ENCODE measurements at regions not wholly inside any gene's neighbourhood (a gene's known extent, or its start where the extent isn't known, plus 50 kb on each side); places are given as distances from the start of the nearest gene placed in this dataset.

DNA sequence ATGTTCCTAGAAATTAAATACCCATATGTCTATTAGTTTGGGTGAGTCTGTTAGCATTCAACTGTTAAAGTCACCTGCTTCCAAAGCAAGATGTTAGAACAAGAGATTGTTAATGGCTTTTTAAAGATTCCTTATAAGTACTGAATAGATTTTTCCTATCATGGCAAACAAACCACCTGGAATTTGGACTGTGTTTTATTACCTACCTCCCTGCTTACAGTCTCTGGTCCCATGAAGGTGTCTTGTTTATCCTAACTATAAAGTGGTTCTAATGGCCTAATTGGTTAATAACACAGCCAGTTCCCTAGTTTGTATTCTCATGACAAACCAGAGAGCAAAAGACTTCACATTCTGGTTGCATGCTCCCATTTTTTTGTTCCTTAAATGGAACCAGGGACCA, 149.5 kb downstream of the PPP1R2C start:
- Histone ChIP-seq H3K27ac (no peak overlapping the region), H3K9me3 (no peaks in the 10 kb centered on the region), H3K27me3 (peaks cover 0 to 4% (median 0%) of the 10 kb centered on the region in 9 donors), H3K4me1 (no peaks in the 10 kb centered on the region), H3K4me3 (no peak overlapping the region), H3K36me3 (no peaks in the 10 kb centered on the region)
- intact Hi-C loops (cut with DNase I), result no loop called here
- TF ChIP-seq, protein P1, sequence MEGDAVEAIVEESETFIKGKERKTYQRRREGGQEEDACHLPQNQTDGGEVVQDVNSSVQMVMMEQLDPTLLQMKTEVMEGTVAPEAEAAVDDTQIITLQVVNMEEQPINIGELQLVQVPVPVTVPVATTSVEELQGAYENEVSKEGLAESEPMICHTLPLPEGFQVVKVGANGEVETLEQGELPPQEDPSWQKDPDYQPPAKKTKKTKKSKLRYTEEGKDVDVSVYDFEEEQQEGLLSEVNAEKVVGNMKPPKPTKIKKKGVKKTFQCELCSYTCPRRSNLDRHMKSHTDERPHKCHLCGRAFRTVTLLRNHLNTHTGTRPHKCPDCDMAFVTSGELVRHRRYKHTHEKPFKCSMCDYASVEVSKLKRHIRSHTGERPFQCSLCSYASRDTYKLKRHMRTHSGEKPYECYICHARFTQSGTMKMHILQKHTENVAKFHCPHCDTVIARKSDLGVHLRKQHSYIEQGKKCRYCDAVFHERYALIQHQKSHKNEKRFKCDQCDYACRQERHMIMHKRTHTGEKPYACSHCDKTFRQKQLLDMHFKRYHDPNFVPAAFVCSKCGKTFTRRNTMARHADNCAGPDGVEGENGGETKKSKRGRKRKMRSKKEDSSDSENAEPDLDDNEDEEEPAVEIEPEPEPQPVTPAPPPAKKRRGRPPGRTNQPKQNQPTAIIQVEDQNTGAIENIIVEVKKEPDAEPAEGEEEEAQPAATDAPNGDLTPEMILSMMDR (IDR thresholded peaks at IDR 0.05), result no peak
- no peak for TF ChIP-seq POLR2A (IDR thresholded peaks at IDR 0.05)
- DNase-seq, result no peak
- ATAC-seq, result no peak

- no peak for ATAC-seq
- 55 to 83% (median 66%) methylated on average over 3 of the region's 3 CpGs for WGBS, 4 donors
- TF ChIP-seq, protein P1 (IDR thresholded peaks at IDR 0.05), result no peak
- TF ChIP-seq POLR2A (IDR thresholded peaks at IDR 0.05), result no peak
Measured at GRCh38 chrX:42627891-42628290, 150.1 kb downstream of the PPP1R2C start.

DNA sequence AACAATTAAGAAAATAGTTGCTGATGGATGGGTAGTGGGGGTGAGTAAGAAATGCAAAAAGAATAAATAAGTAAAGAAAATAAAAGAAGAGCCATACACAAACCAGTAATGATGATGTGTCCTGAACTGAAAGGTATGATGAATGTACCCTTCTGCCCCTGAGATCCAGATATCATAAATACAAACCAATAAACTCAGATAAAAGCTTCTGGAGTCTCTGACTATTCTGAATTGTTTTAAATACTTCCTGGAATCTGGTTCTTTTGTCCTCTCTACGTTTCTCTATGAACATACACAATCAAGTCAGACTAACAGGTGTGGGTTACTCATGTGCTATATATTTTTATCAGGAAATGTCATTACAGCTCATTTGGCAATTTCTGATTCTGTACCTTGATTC, 153.4 kb downstream of the PPP1R2C start:
- WGBS, 4 donors, result 38 to 58% (median 50%) methylated on average over 1 of the region's 1 CpG
- no peaks in the 10 kb centered on the region for H3K27me3 ChIP-seq
- no peaks in the 10 kb centered on the region for H3K9me3 ChIP-seq
- TF ChIP-seq, protein P1 (IDR thresholded peaks at IDR 0.05), result no peak
- no peak for TF ChIP-seq POLR2A (IDR thresholded peaks at IDR 0.05)
- intact Hi-C loops (cut with DNase I), result no loop called here
- no peak for ATAC-seq
- no peak overlapping the region for H3K27ac ChIP-seq
- H3K36me3 ChIP-seq, result no peaks in the 10 kb centered on the region
- no peak for DNase-seq
- no peaks in the 10 kb centered on the region for H3K4me1 ChIP-seq
- no peak overlapping the region for H3K4me3 ChIP-seq

More at GRCh38 chrX:42627891-42628290, 150.1 kb downstream of the PPP1R2C start:
- intact Hi-C loops (cut with DNase I), result no loop called here
- H3K27me3 ChIP-seq, result peaks cover 0 to 4% (median 0%) of the 10 kb centered on the region in 9 donors
- no peak overlapping the region for H3K27ac ChIP-seq
- no peaks in the 10 kb centered on the region for H3K36me3 ChIP-seq
- no peaks in the 10 kb centered on the region for H3K9me3 ChIP-seq
- no peak for DNase-seq
- no peaks in the 10 kb centered on the region for H3K4me1 ChIP-seq
- H3K4me3 ChIP-seq, result no peak overlapping the region

GRCh38 chrX:42619068-42619467, 158.9 kb downstream of the PPP1R2C start:
- intact Hi-C loops (cut with DNase I), result no loop called here
- no peak for TF ChIP-seq POLR2A (IDR thresholded peaks at IDR 0.05)
- TF ChIP-seq, protein P1 (IDR thresholded peaks at IDR 0.05), result no peak
- Histone ChIP-seq H3K4me3 (no peak overlapping the region), H3K27me3 (peaks cover 0 to 3% (median 0%) of the 10 kb centered on the region in 9 donors), H3K9me3 (no peaks in the 10 kb centered on the region), H3K36me3 (no peaks in the 10 kb centered on the region), H3K27ac (no peak overlapping the region), H3K4me1 (no peaks in the 10 kb centered on the region)
- no peak for DNase-seq
- no peak for ATAC-seq

All from heart left ventricle (tissue), 16 donors.